ENCODE measurements at regions not wholly inside any gene's neighbourhood (a gene's known extent, or its start where the extent isn't known, plus 50 kb on each side); places are given as distances from the start of the nearest gene placed in this dataset.

DNA sequence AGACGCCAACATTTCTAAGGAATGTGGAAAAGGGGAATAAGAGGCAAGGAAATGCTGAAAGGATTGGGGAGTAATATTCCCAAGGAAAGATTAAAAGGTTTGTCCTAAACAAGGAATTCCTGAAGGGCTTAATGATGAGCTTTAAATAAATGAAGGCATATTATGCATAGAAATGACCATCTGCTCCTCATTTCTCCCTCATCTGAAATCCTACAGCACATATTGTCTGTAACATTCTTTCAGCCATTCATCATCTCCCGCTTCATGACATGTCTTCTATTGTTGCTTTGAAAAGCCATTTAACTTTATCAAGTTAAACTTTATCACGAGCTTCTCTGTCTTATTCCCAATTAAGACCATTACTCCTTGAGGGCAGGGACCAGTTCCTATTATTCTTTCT lies 608.7 kb upstream of the PLXNA2 start:
- Mint-ChIP-seq H3K27ac (no peak overlapping the region), H3K27me3 (peaks cover 0 to 9% (median 2%) of the 10 kb centered on the region in 5 donors), H3K36me3 (no peaks in the 10 kb centered on the region), H3K4me3 (no peak overlapping the region), H3K9me3 (peaks cover 0 to 4% (median 0%) of the 10 kb centered on the region in 9 donors), H3K4me1 (no peaks in the 10 kb centered on the region)
- DNase-seq: no peak
- POLR2A ChIA-PET: no interaction called here
- no peak for ATAC-seq

DNA sequence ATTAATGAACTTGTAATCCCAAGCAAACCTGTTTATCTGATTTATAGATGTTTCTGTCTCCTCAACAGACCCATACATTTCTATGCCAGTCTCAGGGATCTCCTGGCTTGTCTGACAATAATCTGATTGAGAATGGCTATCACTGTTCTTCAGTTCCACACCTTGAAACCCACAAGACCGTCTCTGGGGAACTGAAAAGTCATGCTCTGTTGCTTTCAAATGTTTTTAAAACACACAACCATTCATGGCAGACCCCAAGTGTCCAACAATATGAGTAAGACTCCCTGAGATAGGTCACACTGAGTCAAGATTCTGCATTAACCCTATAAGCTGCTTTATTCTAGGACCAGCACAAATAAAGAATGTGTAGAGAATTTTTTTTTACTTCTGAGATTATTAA lies 611.2 kb upstream of the PLXNA2 start:
- POLR2A ChIA-PET: no interaction called here
- Mint-ChIP-seq H3K4me3 (no peak overlapping the region), H3K4me1 (no peaks in the 10 kb centered on the region), H3K27me3 (peaks cover 2 to 9% (median 4%) of the 10 kb centered on the region in 5 donors), H3K9me3 (peaks cover 0 to 4% (median 0%) of the 10 kb centered on the region in 9 donors), H3K36me3 (no peaks in the 10 kb centered on the region), H3K27ac (no peak overlapping the region)
- ATAC-seq (no peak), DNase-seq (no peak)

DNA sequence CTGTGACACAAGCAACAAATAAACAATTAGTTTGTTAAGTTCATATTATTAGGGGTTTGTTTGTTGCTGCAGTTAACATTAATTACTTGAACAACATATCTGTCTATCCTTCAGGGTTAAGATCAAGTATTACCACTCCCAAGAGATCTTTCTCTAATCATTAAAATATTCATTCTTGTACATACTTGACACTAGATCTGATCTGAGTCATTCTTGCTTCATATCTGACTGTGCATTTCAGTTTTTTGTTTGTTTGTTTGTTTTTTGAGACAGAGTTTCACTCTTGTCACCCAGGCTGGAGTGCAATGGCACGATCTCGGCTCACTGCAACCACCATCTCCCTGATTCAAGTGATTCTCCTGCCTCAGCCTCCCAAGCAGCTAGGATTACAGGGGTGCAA lies 613.3 kb upstream of the PLXNA2 start:
- H3K27ac Mint-ChIP-seq: no peak overlapping the region
- POLR2A ChIA-PET: no interaction called here
- peaks cover 2 to 9% (median 7%) of the 10 kb centered on the region in 5 donors for H3K27me3 Mint-ChIP-seq
- no peak for DNase-seq
- ATAC-seq: no peak
- H3K36me3 Mint-ChIP-seq: no peaks in the 10 kb centered on the region
- peaks cover 0 to 10% (median 3%) of the 10 kb centered on the region in 9 donors for H3K9me3 Mint-ChIP-seq
- no peaks in the 10 kb centered on the region for H3K4me1 Mint-ChIP-seq
- H3K4me3 Mint-ChIP-seq: no peak overlapping the region

DNA sequence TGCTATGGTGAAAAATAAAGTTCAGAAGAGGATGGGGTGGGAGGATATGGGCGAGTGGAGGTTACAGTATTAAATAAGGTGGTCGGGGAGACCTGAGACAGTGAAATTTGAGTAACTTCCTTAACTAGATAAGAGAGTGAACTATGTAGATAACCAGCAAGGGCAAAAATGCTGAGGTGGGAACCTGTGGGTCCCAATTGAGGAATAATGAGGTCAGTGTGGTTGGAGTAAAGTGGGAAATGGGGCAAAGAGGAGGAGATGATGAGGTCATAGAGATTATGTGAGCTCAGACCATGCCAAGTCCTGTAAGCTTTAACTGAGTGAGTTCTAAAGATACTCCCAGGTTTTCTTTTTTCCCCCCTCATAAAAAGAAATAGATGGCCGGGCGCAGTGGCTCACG lies 614.6 kb upstream of the PLXNA2 start:
- DNase-seq (no peak), ATAC-seq (no peak)
- Mint-ChIP-seq H3K27ac (peak overlapping the region in 1 of 10 donors; percentile 37), H3K36me3 (no peaks in the 10 kb centered on the region), H3K27me3 (peaks cover 2 to 9% (median 7%) of the 10 kb centered on the region in 5 donors), H3K4me1 (no peaks in the 10 kb centered on the region), H3K9me3 (peaks cover 0 to 10% (median 3%) of the 10 kb centered on the region in 9 donors), H3K4me3 (no peak overlapping the region)
- POLR2A ChIA-PET: no interaction called here

- peaks cover 0 to 7% (median 2%) of the 10 kb centered on the region in 5 donors for H3K27me3 Mint-ChIP-seq
- no peaks in the 10 kb centered on the region for H3K36me3 Mint-ChIP-seq
- no peak overlapping the region for H3K27ac Mint-ChIP-seq
- POLR2A ChIA-PET: no interaction called here
- H3K4me3 Mint-ChIP-seq: no peak overlapping the region
- H3K9me3 Mint-ChIP-seq: peaks cover 0 to 10% (median 3%) of the 10 kb centered on the region in 9 donors
- DNase-seq (no peak), ATAC-seq (no peak)
- H3K4me1 Mint-ChIP-seq: no peaks in the 10 kb centered on the region
Observed at GRCh38 chr1:208864366-208864965, 620.3 kb upstream of the PLXNA2 start.

- H3K36me3 Mint-ChIP-seq: no peaks in the 10 kb centered on the region
- POLR2A ChIA-PET: no interaction called here
Observed at GRCh38 chr1:208866386-208866955, 622.3 kb upstream of the PLXNA2 start.

GRCh38 chr1:208868554-208868953 lies 624.4 kb upstream of the PLXNA2 start:
- Mint-ChIP-seq H3K27ac (no peak overlapping the region), H3K36me3 (peaks cover 0 to under 1% (median 0%) of the 10 kb centered on the region in 3 donors), H3K4me1 (no peaks in the 10 kb centered on the region), H3K9me3 (peaks cover 0 to 17% (median 3%) of the 10 kb centered on the region in 9 donors), H3K4me3 (no peak overlapping the region), H3K27me3 (peaks cover 0 to 7% (median 2%) of the 10 kb centered on the region in 5 donors)
- POLR2A ChIA-PET: no interaction called here
- DNase-seq (no peak), ATAC-seq (no peak)

More at GRCh38 chr1:208866386-208866955, 622.3 kb upstream of the PLXNA2 start:
- H3K4me3 Mint-ChIP-seq: no peak overlapping the region
- DNase-seq (no peak), ATAC-seq (no peak)
- no peaks in the 10 kb centered on the region for H3K4me1 Mint-ChIP-seq
- H3K27me3 Mint-ChIP-seq: peaks cover 0 to 7% (median 2%) of the 10 kb centered on the region in 5 donors
- H3K27ac Mint-ChIP-seq: no peak overlapping the region
- peaks cover 0 to 11% (median 3%) of the 10 kb centered on the region in 9 donors for H3K9me3 Mint-ChIP-seq

DNA sequence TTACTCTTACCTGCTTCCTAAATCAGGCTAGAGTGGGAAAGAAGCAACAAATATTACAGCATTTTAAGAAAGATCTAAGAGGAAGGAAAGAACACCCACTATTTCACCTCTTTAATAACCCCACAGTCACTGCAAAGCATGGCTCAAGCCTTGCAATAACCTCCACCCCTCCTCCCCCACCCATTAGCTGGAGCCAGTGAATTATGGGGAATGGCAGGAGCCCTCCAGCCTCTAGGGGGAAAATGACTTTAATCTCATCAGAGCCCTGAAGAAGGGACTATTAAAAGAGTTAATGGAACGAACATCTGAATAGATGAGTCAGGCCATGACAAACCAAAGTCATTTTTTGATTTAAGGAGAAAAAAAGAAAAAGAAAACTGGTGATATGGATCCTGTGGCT lies 630.7 kb upstream of the PLXNA2 start:
- Mint-ChIP-seq H3K4me1 (no peaks in the 10 kb centered on the region), H3K4me3 (no peak overlapping the region), H3K27me3 (peaks cover 0 to 17% (median 9%) of the 10 kb centered on the region in 5 donors), H3K27ac (no peak overlapping the region), H3K36me3 (peaks cover 0 to 7% (median 0%) of the 10 kb centered on the region in 3 donors), H3K9me3 (peaks cover 0 to 18% (median 3%) of the 10 kb centered on the region in 9 donors)
- DNase-seq (no peak), ATAC-seq (no peak)
- POLR2A ChIA-PET: no interaction called here

- ATAC-seq (no peak), DNase-seq (no peak)
Observed at GRCh38 chr1:208879022-208879421, 634.8 kb upstream of the PLXNA2 start.

DNA sequence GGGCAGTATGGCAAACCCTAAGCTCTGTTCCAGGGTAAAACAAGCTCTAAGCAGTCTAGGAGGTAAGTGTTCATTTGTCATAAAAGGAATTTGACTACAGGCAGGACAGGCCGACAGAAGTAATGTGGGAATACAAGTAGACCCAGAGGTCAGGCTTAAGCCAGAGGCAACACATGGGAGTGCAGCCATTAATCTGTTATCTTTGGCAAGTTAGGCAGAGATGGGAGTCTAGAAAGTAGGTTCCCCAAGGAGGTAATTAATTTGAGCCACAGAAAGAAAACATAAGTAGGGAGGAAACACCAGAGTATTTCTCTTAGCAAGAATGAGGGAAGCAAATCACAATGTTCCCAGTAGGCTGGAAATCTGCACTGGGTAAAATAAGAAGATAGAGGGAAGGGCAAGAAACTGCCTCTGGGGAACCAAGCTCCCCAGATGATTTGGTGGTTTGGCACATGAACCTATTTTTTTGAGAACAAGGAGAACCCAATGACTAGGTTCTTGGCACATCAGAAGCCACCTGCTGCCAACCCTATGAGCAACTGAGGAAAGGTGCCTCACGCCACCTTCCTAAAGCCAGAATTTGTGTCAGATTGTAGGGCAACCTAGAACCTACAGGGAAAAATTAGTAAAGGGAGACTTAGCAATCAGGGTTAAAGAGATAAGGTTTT lies 636.4 kb upstream of the PLXNA2 start:
- no peak for ATAC-seq
- POLR2A ChIA-PET: no interaction called here
- H3K36me3 Mint-ChIP-seq: no peaks in the 10 kb centered on the region
- no peak for DNase-seq
- H3K9me3 Mint-ChIP-seq: peaks cover 0 to 3% (median 0%) of the 10 kb centered on the region in 9 donors
- H3K27ac Mint-ChIP-seq: no peak overlapping the region
- no peak overlapping the region for H3K4me3 Mint-ChIP-seq
- no peaks in the 10 kb centered on the region for H3K4me1 Mint-ChIP-seq
- H3K27me3 Mint-ChIP-seq: peaks cover 0 to 17% (median 8%) of the 10 kb centered on the region in 5 donors

More at GRCh38 chr1:208879022-208879421, 634.8 kb upstream of the PLXNA2 start:
- no peaks in the 10 kb centered on the region for H3K4me1 Mint-ChIP-seq
- peaks cover 0 to 21% (median 13%) of the 10 kb centered on the region in 5 donors for H3K27me3 Mint-ChIP-seq
- H3K9me3 Mint-ChIP-seq: peaks cover 0 to 5% (median 0%) of the 10 kb centered on the region in 9 donors
- no peak overlapping the region for H3K4me3 Mint-ChIP-seq
- H3K27ac Mint-ChIP-seq: no peak overlapping the region
- peaks cover 0 to 2% (median 0%) of the 10 kb centered on the region in 3 donors for H3K36me3 Mint-ChIP-seq
- POLR2A ChIA-PET: no interaction called here

- H3K36me3 Mint-ChIP-seq: no peaks in the 10 kb centered on the region
- no peak overlapping the region for H3K27ac Mint-ChIP-seq
- H3K4me3 Mint-ChIP-seq: no peak overlapping the region
- no peaks in the 10 kb centered on the region for H3K9me3 Mint-ChIP-seq
- POLR2A ChIA-PET: no interaction called here
- no peak for DNase-seq
- H3K4me1 Mint-ChIP-seq: no peaks in the 10 kb centered on the region
- no peak for ATAC-seq
- H3K27me3 Mint-ChIP-seq: peaks cover 0 to 9% (median 5%) of the 10 kb centered on the region in 5 donors
Observed at GRCh38 chr1:208885060-208885459, 640.9 kb upstream of the PLXNA2 start.

DNA sequence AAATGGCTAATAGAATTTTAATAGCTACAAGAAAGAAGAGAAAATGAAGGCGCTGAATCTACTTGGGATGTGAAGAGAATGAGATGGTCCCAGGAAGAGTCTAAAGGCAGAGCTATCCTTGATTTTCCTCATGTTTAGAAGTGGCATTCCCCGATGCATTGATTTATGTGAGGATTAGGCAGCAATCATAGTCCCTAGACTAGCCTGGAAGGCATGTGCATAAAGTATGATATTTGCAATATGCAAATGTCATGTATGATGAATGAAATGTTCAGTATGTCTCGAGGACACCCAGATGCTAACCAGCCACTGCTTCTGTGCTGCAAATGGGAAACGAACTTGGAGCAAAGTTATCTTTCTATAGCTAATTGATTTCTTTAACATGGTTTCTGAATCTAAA lies 641.5 kb upstream of the PLXNA2 start:
- peak overlapping the region in 1 of 10 donors; percentile 13 for H3K27ac Mint-ChIP-seq
- no peak for DNase-seq
- no peaks in the 10 kb centered on the region for H3K9me3 Mint-ChIP-seq
- H3K36me3 Mint-ChIP-seq: no peaks in the 10 kb centered on the region
- no peak for ATAC-seq
- H3K27me3 Mint-ChIP-seq: peaks cover 0 to 6% (median 2%) of the 10 kb centered on the region in 5 donors
- no peak overlapping the region for H3K4me3 Mint-ChIP-seq
- POLR2A ChIA-PET: no interaction called here
- no peaks in the 10 kb centered on the region for H3K4me1 Mint-ChIP-seq

GRCh38 chr1:208888376-208888775 lies 644.2 kb upstream of the PLXNA2 start:
- Mint-ChIP-seq H3K9me3 (no peaks in the 10 kb centered on the region), H3K27me3 (peaks cover 0 to 17% (median 1%) of the 10 kb centered on the region in 5 donors), H3K4me3 (no peak overlapping the region), H3K36me3 (no peaks in the 10 kb centered on the region), H3K4me1 (no peaks in the 10 kb centered on the region), H3K27ac (no peak overlapping the region)
- ATAC-seq (no peak), DNase-seq (no peak)
- POLR2A ChIA-PET: no interaction called here

All from naive thymus-derived CD8-positive, alpha-beta T cell (primary cell).